ENCODE measurements at regions not wholly inside any gene's neighbourhood (a gene's known extent, or its start where the extent isn't known, plus 50 kb on each side); places are given as distances from the start of the nearest gene placed in this dataset.

DNA sequence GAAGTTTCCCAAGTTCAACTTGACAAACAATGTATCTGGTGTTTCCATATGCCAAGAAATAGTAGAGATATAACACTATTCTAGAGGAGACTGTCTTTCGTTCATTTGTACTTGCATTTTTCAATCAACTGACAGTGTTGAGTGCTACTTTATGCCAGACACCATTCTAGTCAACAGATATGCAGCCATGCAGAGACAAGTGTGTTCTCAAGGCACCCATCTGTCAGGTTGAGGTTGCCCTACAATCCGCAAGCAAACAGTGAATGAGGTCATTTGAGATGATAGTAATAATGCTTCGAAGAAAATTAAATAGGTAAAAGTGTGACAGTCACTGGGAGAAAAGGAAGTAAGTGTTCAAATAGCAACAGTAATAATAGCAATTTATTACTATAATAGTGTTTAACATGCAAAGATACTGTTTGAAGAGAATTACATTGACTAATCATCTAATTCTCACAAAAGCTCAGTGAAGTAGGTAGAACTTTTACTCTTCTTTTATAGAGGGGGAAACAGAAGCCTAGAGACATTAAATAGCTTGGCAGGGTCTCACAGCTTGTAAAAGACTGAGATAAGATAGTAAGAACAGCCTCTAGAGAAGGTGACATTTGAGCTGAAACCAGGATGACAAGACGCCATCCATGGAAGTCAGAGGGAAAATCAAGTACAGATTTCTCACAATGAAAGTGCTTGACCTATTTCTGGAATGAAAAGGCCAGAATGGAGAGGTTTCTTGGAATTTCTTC, 936.9 kb downstream of the SORCS3 start:
- TF ChIP-seq, protein P1, sequence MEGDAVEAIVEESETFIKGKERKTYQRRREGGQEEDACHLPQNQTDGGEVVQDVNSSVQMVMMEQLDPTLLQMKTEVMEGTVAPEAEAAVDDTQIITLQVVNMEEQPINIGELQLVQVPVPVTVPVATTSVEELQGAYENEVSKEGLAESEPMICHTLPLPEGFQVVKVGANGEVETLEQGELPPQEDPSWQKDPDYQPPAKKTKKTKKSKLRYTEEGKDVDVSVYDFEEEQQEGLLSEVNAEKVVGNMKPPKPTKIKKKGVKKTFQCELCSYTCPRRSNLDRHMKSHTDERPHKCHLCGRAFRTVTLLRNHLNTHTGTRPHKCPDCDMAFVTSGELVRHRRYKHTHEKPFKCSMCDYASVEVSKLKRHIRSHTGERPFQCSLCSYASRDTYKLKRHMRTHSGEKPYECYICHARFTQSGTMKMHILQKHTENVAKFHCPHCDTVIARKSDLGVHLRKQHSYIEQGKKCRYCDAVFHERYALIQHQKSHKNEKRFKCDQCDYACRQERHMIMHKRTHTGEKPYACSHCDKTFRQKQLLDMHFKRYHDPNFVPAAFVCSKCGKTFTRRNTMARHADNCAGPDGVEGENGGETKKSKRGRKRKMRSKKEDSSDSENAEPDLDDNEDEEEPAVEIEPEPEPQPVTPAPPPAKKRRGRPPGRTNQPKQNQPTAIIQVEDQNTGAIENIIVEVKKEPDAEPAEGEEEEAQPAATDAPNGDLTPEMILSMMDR (conservative IDR thresholded peaks at IDR 0.05; ENCODE audit: low read length): no peak
- no peak for TF ChIP-seq EZH2phosphoT487 (IDR thresholded peaks at IDR 0.05; ENCODE audit: borderline replicate concordance, low read depth, low read length)
